T-helper 2 cell (primary cell): ENCODE measurements at regions not wholly inside any gene's neighbourhood (a gene's known extent, or its start where the extent isn't known, plus 50 kb on each side); places are given as distances from the start of the nearest gene placed in this dataset.

Experiments used
- DNase-seq, 5 experiments: peaks; one replicate each; pipeline versions ENCODE4 v3.0.0 to v3.0.0-alpha.2; 2012 to 2022

DNA sequence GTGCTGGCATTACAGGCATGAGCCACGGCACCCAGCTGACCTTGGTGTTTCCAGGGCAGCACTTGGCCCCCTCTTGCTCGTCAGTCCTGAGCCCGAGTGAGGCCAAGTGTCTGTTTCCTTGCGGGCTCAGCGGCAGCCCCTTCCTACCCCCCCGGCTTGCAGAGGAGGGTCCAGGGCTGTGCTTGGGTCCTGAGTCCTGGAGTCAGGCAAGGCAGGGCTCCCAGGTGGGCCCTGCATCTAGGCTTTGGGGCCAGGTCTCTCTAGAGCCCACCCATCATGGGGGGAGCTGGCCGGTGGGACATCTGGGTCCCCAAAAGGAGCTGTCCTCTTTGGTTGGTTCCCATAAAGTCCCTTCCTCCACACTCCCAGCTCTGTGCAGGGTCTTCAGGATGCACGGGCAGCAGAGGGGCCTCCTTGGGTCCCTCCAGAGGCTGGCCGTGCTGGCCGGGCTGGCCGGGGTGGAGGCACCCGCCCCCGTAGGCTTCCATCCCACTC lies 63.7 kb upstream of the HPCAL1 start:
- peak in 1 of 5 experiments; percentile 3 for DNase-seq

DNA sequence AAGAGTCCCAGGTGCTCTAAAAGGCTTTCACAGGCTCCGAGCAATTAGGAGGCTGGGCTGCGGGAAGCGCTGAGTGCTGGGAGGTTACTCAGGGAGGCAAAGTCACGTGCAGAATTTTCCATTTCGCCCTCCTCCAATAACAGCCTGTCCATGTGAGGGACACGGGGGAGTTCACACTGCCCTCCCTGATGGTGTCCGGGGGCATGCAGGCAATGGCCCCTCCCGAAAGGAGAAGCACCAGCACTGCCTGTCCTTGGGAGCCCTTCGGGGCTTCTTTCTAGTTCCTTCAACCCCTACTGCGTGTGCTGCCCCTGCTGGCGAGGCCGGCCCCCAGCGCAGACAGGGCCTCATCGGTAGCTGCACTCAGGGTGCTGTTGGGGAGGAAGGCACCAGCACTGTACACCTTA lies 63.1 kb upstream of the HPCAL1 start:
- peak in 1 of 5 experiments; percentile 4 for DNase-seq

- peak in 1 of 5 experiments; percentile 5 for DNase-seq
These were observed 62.5 kb upstream of the HPCAL1 start for GRCh38 chr2:10240161-10240681.

GRCh38 chr2:10240911-10241610 lies 61.6 kb upstream of the HPCAL1 start:
- DNase-seq, result peak in 1 of 5 experiments; percentile 6

- peak in 1 of 5 experiments; percentile 1 for DNase-seq
These were observed 60.9 kb upstream of the HPCAL1 start for GRCh38 chr2:10241641-10242430.

DNA sequence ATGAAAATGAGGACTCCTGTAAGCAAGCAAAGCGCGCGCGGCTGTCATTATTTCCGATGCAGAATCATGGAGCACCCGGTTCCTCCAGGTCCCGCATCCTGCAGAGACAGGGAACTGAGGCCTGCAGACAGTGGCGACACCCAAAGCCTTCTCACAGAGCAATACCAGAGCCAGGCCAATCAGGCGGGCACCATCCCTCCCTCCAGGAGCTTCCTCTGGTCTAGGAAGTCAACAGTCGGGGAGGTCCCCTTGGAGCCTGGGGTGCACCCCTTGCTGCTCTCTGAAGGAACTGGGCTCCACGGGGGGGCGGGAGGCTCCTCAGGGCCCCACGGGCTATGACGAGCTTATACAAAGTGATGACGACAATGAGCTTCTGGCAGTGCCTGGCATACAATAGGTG lies 60.3 kb upstream of the HPCAL1 start:
- DNase-seq, result peak in 1 of 5 experiments; percentile 2

GRCh38 chr2:10242998-10243925 lies 59.4 kb upstream of the HPCAL1 start:
- DNase-seq, result peak in 1 of 5 experiments; percentile 5

- peak in 1 of 5 experiments; percentile 3 for DNase-seq
These were observed 58.8 kb upstream of the HPCAL1 start for GRCh38 chr2:10243926-10244270.

DNA sequence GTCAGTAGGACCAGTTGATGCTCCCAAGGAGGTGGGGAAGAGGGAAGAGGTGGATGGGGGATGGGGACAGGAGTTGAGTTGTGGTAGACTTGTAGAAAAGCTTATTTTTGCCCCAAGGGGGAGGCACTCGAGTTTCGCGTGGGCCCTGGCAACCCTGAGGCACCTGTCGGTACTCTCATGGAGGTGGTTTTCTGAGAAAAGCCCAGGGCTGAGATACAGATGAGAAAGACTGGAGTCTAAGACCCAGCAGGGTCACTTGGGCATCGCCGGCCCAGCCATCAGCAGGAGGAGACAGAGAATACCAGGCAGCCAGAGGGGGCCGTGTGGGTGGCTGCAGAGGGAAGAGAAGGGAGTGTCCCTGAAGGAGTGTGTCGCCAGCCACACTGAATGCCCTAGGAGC lies 57.7 kb upstream of the HPCAL1 start:
- DNase-seq, result peak in 1 of 5 experiments; percentile 1

DNA sequence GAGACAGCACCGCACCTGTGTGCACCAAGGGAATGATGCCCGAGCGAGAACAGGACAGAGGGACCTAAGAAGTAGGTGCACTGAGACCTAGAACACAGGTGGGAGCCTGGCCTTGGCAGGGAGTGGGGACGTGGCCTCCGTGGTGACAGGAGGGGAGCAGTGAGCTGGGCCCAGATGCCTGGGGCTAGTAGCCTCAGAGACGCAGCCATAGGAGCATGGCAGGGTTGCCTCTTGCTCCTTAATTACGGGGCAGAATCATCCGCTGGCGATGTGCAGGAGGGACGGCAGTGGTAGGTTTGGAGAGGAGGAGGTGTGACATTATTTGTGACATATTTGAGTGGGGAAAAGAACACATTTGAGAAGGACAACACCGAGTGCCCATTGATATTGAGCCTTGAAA lies 57.0 kb upstream of the HPCAL1 start:
- DNase-seq, result peak in 1 of 5 experiments; percentile 1

DNA sequence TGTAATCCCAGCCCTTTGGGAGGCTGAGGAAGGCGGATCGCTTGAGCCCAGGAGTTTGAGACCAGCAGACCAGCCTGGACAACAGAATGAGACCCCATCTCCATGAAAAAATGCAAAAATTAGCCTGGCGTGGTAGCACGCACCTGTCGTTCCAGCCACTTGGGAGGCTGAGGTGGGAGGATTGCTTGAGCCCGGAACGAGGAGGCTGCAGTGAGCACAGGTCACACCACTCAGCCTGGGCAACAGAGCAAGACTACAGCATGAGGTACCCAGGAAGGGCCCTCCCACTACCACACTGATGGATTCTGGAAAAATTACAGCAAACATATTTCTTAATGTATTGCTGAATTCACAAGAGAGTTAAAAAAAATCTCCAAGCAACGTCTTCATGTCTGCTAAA lies 56.3 kb upstream of the HPCAL1 start:
- DNase-seq, result no peak

- no peak for DNase-seq
These were observed 55.9 kb upstream of the HPCAL1 start for GRCh38 chr2:10246831-10247230.

DNA sequence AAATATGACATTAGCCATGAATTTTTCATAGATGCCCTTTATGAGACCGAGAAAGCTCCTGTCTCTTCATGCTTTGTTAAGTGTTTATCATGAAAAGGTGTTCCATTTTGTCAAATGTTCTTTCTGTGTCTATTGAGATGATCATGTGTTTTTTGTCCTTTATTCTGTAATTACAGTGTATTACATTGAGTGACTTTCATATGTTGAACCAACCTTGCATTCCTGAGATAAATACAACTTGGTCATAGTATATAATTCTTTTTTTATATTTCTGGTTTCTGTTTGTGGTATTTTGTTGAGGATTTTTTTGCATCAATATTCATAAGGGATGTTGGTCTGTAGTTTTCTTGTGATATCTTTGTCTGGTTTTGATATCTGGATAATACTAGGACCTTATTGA lies 52.9 kb upstream of the HPCAL1 start:
- DNase-seq, result no peak

- DNase-seq, result peak in 1 of 5 experiments; percentile 2
These were observed 50.5 kb upstream of the HPCAL1 start for GRCh38 chr2:10252224-10252623.

DNA sequence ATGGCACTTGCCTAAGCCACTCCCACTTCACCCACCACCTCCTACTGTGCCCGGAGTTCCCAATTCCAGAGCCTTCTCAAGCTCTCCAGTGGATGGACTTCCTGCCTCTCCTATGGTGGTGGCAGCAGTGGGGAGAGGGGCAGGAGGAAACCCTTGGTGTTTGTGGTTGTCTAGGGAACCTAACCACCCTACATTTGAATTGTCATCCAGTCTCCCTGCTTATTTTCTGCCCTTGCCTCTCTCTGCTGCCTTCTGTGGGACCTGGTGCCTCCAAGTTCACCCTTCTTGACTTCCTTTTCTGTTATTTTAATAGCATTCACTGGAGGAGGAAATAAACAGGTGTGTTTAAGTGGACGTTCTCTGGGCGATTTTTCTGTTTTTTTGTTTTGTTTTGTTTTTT lies 50.0 kb upstream of the HPCAL1 start:
- DNase-seq, result peak in 1 of 5 experiments; percentile 4
